ENCODE measurements at regions not wholly inside any gene's neighbourhood (a gene's known extent, or its start where the extent isn't known, plus 50 kb on each side); places are given as distances from the start of the nearest gene placed in this dataset.
A peak's percentile ranks its signal among the peaks of the same experiment; 100 is the strongest.

- no peak for DNase-seq
Measured at GRCh38 chr2:185990861-185991525, 252.4 kb downstream of the FSIP2 start.

GRCh38 chr2:185998562-185999070 lies 260.0 kb downstream of the FSIP2 start:
- DNase-seq, result peak in 1 of 2 donors; percentile 23

- DNase-seq, result no peak
Measured at GRCh38 chr2:186009341-186009740, 270.7 kb downstream of the FSIP2 start.

- DNase-seq, result no peak
Measured at GRCh38 chr2:186017278-186017677, 278.7 kb downstream of the FSIP2 start.

GRCh38 chr2:186024921-186025320 lies 286.3 kb downstream of the FSIP2 start:
- DNase-seq, result no peak

- no peak for DNase-seq
Measured at GRCh38 chr2:186027922-186028321, 289.3 kb downstream of the FSIP2 start.

GRCh38 chr2:186031229-186031628 lies 292.6 kb downstream of the FSIP2 start:
- DNase-seq, result no peak

GRCh38 chr2:186032102-186032738 lies 293.6 kb downstream of the FSIP2 start:
- no peak for DNase-seq

- DNase-seq, result no peak
Measured at GRCh38 chr2:186032930-186033329, 294.3 kb downstream of the FSIP2 start.

- no peak for DNase-seq
Measured at GRCh38 chr2:186033541-186033940, 294.9 kb downstream of the FSIP2 start.

GRCh38 chr2:186036862-186037449 lies 298.4 kb downstream of the FSIP2 start:
- no peak for DNase-seq

- no peak for DNase-seq
Measured at GRCh38 chr2:186042207-186043028, 303.8 kb downstream of the FSIP2 start.

- no peak for DNase-seq
Measured at GRCh38 chr2:186044761-186045160, 306.2 kb downstream of the FSIP2 start.

GRCh38 chr2:186052930-186053329 lies 314.3 kb downstream of the FSIP2 start:
- no peak for DNase-seq

GRCh38 chr2:186058614-186059013 lies 320.0 kb downstream of the FSIP2 start:
- no peak for DNase-seq

- DNase-seq, result no peak
Measured at GRCh38 chr2:186059096-186059495, 320.5 kb downstream of the FSIP2 start.

- DNase-seq, result no peak
Measured at GRCh38 chr2:186060744-186061440, 322.3 kb downstream of the FSIP2 start.

GRCh38 chr2:186064507-186064906 lies 325.9 kb downstream of the FSIP2 start:
- no peak for DNase-seq

- no peak for DNase-seq
Measured at GRCh38 chr2:186065491-186065890, 326.9 kb downstream of the FSIP2 start.

GRCh38 chr2:186068139-186068801 lies 329.7 kb downstream of the FSIP2 start:
- DNase-seq, result no peak

- no peak for DNase-seq
Measured at GRCh38 chr2:186069676-186070075, 331.1 kb downstream of the FSIP2 start.

GRCh38 chr2:186085226-186085625 lies 346.6 kb downstream of the FSIP2 start:
- DNase-seq, result no peak
